Testis (tissue), 2 donors: ENCODE measurements at regions not wholly inside any gene's neighbourhood (a gene's known extent, or its start where the extent isn't known, plus 50 kb on each side); places are given as distances from the start of the nearest gene placed in this dataset.

ENCODE experiments used
- POLR2A ChIP-seq: fragments of 450-650 bp; IDR thresholded peaks from one replicate; pipeline ENCODE4 v1.6.1; 2017; ENCODE audit warnings: antibody characterized with exemption, mild to moderate bottlenecking, moderate library complexity
- TF ChIP-seq, protein P1 (sequence below), 3 experiments: fragments of 450-650 bp in 2 of 3; fragments of 200-600 bp in 1 of 3; sonication (generic) in 1 of 3; IDR thresholded peaks; one replicate each; pipeline ENCODE4 v1.5.1; 2016 to 2019; ENCODE audit warnings: antibody characterized with exemption in 3 of 3, mild to moderate bottlenecking in 2 of 3, moderate library complexity in 1 of 3

DNA sequence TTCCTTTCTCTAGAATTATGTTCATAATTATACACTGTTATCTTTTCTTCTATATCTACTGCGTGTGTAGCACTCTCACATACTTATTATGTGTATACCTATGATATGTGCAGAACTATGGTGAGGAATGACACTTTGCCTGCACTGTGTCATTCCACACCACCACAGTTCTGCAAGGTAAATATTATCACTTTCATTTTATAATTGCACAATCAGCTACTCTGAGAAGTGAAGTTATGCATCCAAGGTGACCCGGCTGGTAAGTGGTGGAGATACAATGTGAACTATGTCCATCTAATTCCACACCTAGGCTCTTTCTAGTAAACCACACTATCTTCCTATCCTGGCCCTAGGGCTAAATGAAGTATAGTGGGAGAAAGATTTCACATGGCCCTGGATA, 170.1 kb upstream of the ATP10B start:
- TF ChIP-seq, protein P1, sequence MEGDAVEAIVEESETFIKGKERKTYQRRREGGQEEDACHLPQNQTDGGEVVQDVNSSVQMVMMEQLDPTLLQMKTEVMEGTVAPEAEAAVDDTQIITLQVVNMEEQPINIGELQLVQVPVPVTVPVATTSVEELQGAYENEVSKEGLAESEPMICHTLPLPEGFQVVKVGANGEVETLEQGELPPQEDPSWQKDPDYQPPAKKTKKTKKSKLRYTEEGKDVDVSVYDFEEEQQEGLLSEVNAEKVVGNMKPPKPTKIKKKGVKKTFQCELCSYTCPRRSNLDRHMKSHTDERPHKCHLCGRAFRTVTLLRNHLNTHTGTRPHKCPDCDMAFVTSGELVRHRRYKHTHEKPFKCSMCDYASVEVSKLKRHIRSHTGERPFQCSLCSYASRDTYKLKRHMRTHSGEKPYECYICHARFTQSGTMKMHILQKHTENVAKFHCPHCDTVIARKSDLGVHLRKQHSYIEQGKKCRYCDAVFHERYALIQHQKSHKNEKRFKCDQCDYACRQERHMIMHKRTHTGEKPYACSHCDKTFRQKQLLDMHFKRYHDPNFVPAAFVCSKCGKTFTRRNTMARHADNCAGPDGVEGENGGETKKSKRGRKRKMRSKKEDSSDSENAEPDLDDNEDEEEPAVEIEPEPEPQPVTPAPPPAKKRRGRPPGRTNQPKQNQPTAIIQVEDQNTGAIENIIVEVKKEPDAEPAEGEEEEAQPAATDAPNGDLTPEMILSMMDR (IDR thresholded peaks at IDR 0.05): no peak
- TF ChIP-seq POLR2A: no peak
